Cardiac fibroblast (primary cell): ENCODE measurements at regions not wholly inside any gene's neighbourhood (a gene's known extent, or its start where the extent isn't known, plus 50 kb on each side); places are given as distances from the start of the nearest gene placed in this dataset.
A peak's percentile ranks its signal among the peaks of the same experiment; 100 is the strongest.
"Not testable (repeated sequence)": the region's sequence is repeated elsewhere in the genome, so short reads cannot be mapped to it uniquely, and the experiment has no call there.

Experiments
- DNase-seq, 2 donors: peaks; one replicate each; pipeline versions ENCODE4 v3.0.0 to v3.0.0-alpha.2; 2010; ENCODE audit warnings: low read depth in 2 of 2
- H3K4me3 ChIP-seq, 2 donors: replicated peaks in 1 of 2; 1 replicate in 1 of 2; 2 replicates in 1 of 2; pipeline ENCODE4 v1.5.1; 2011; ENCODE audit warnings: low read depth in 2 of 2, low read length in 2 of 2, mild to moderate bottlenecking in 2 of 2, moderate library complexity in 1 of 2
- TF ChIP-seq, protein P1 (sequence below): IDR thresholded peaks from one replicate; pipeline ENCODE4 v1.5.1; 2011; ENCODE audit warnings: low read depth, mild to moderate bottlenecking, low read length, inconsistent platforms

DNA sequence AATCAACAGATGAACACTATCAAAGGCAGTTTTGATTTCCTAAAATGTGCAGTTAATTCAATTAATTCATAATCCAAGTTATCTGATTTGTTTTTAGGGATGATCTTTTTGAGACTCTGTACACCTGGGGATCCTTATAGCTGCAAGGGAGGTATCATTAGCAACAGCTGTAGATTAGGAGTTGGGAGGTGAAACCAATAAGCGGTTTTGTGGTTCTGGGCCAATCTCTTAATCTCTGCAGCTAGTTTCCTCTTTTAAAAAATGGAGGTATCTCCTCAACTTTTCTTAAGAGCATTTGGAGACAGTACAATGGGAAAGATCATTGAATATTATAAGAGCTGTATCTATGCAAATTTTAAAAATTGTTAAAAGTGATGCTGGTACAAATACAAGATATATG is 126.0 kb downstream of the MC4R start:
- no peak overlapping the region for H3K4me3 ChIP-seq
- TF ChIP-seq, protein P1, sequence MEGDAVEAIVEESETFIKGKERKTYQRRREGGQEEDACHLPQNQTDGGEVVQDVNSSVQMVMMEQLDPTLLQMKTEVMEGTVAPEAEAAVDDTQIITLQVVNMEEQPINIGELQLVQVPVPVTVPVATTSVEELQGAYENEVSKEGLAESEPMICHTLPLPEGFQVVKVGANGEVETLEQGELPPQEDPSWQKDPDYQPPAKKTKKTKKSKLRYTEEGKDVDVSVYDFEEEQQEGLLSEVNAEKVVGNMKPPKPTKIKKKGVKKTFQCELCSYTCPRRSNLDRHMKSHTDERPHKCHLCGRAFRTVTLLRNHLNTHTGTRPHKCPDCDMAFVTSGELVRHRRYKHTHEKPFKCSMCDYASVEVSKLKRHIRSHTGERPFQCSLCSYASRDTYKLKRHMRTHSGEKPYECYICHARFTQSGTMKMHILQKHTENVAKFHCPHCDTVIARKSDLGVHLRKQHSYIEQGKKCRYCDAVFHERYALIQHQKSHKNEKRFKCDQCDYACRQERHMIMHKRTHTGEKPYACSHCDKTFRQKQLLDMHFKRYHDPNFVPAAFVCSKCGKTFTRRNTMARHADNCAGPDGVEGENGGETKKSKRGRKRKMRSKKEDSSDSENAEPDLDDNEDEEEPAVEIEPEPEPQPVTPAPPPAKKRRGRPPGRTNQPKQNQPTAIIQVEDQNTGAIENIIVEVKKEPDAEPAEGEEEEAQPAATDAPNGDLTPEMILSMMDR, result no peak
- DNase-seq, result no peak

DNA sequence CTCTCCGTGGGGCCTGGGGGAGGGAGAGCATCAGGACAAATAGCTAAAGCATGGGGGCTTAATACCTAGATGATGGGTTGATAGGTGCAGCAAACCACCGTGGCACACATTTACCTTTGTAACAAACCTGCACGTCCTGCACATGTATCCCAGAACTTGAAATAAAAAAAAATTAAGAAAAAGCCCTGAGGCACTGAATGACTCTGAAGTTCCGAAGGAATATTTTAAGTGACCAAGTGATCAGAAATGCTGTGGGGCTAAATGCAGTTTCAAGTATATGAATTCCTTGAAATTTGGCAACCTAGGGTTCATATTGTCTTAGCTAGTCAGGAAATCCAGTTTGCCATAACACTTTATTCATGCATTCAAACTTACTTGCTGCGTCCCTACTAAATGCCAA is 127.5 kb downstream of the MC4R start:
- no peak for DNase-seq
- TF ChIP-seq, protein P1, result no peak
- H3K4me3 ChIP-seq, result no peak overlapping the region

DNA sequence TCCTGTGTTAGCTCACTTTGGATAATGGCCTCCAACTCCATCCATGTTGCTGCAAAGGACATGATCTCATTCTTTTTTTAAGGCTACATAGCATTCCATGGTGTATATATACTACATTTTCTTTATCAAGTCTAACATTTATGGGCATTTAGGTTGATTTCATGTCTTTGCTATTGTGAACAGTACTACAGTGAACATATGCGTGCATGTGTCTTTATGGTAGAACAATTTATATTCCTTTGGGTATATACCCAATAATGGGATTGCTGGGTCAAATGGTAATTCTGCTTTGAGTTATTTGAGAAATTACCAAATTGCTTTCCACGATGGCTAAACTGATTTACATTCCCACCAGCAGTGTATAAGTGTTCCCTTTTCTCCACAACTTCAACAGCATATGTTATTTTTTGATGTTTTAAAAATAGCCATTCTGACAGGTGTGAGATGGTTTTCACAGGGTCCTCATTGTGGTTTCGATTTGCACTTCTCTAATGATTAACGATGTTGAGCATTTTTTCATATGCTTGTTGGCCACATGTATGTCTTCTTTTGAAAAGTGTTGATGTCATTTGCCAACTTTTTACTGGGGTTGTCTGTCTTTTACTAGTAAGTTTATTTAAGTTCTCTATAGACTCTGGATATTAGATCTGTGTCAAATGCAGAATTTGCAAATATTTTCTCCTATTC is 133.4 kb downstream of the MC4R start:
- DNase-seq, H3K4me3 ChIP-seq: not testable (repeated sequence)

DNA sequence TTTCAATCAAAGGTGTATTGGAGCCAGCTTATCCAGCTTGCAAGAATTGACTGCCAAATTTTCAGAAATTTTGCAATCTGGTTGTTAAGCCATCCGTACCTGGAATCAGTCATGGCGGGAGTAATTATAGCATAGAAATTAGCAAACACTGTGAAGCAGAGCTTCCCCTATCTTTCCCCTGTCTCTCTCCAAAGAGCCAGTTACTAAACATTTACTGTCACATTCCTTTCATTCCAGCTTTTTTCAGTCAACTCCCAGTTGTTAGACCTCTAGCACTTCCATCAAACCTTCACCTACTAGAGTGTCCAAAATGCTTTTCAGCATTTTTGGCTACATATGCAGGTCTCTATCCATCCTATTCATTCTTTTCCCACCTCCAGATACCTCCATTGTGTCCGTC is 137.4 kb downstream of the MC4R start:
- no peak for DNase-seq
- TF ChIP-seq, protein P1, result no peak
- H3K4me3 ChIP-seq, result no peak overlapping the region

DNA sequence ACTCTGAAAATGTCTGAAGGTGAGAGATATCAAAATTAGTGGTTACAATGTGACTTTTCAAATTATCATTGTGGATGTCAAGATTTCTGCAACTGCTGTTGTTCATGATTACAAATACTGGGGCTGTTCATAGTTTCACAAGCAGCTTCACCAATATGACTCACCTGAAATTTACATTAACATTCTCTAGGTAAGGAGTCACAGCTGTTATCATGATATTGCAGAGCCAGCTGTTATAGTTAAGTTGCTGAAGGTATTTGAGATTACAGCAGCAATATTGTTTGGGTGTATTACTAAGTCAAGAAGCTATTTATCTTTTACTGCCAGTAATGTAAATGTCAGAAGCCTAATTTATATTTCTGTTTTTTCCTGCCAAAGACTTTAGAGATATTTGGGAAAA is 140.0 kb downstream of the MC4R start:
- DNase-seq, result peak in 1 of 2 donors; percentile 39
- TF ChIP-seq, protein P1, result no peak
- no peak overlapping the region for H3K4me3 ChIP-seq

DNA sequence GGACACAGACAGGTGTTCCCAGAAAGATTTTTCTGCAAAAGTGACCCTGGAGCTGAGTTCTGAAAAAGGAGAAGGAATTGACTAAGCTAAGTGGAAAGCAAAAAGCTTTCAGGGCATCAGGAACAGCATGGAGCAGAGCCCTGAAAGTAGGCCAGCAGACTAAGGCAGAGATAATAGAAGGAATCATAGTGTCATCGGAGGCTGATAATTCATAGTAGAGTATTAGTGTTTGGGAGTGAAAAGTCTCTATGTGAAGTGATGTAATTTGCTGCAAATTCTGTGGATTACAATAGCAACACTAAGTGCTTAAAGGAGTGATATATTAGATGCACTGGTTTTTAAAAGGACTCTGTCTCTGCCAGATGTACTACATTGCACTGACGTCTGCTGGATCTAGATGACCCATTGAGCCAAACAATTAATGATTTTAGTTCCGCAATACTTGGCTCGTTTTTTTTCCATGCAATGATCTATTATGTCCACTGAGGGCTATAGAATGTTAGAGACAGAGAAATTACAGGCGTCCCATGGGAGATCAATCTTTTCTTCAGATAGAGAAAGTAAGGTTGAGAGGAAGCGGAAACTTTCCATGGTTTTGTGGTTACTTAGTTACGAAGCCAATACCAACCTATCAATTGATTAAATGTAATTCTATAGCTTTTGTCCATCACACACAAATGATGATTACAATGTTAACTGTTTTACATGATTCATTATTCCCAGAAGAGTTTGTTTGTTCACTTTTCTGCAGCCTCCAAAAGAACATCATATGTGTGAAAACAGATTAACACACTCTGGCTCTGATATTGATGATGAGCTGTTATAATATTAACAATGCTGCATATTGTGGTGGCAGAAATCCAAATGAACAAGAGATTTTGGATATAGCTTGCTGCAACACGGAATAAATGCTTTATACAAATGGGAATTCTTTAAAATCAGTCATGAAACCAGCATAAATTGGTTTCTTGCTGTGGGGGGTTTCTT is 143.7 kb downstream of the MC4R start:
- H3K4me3 ChIP-seq, result no peak overlapping the region
- TF ChIP-seq, protein P1, result no peak
- no peak for DNase-seq

DNA sequence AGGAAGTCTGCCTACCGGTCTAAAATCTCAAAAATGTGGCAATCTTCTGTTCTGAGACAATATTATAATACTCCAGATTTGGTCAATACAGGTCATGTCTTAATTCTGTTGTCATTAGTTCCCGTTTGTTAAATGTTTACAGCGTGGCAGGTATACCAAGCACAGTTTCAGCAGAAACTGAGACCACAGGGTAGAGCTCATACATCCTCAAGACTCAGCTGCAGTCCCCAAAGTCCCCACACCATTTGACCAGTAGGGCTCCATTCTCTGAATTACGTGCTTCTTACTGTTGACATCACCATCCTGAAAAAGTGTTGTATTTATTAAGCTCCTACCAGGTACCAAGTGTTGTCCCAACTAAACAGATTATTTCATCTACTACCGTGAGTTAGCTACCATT is 157.1 kb downstream of the MC4R start:
- no peak for DNase-seq
- H3K4me3 ChIP-seq, result no peak overlapping the region
- TF ChIP-seq, protein P1, result no peak
